Coronary artery (tissue), 2 donors: ENCODE measurements at regions not wholly inside any gene's neighbourhood (a gene's known extent, or its start where the extent isn't known, plus 50 kb on each side); places are given as distances from the start of the nearest gene placed in this dataset.

Experiments used
- DNase-seq: peaks from one replicate; pipeline ENCODE4 v3.0.0-alpha.2; 2017; ENCODE audit warnings: low spot score
- H3K27ac ChIP-seq, 2 donors: fragments of 200-600 bp; sonication (generic); one replicate each; pipeline ENCODE4 v1.5.1; 2016 to 2019
- H3K4me3 ChIP-seq: fragments of 200-600 bp; sonication (generic); 2 replicates; pipeline ENCODE4 v1.5.1; 2016; ENCODE audit warnings: mild to moderate bottlenecking, moderate library complexity
- TF ChIP-seq, protein P1 (sequence below): fragments of 200-600 bp; sonication (generic); IDR thresholded peaks from one replicate; pipeline ENCODE4 v1.5.1; 2019; ENCODE audit warnings: antibody characterized with exemption

DNA sequence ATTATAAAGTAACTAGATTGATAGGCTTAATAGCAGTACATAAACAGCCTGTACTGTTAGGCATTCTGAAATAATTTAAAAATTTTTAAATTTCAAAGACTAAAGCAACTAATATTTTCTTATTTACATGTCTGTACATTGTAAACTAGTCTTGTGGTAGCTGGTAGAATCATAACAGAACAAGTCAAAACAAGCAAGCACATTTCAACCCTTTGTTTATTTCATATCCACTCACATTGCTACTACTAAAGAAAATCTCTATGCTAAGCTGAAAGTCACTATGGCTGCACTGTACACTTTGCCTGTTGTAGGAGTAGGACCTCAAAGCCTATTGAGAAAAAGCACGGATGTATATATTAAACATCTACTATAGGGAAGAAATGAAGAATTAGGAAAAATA, 738.2 kb upstream of the ADGRL4 start:
- TF ChIP-seq, protein P1, sequence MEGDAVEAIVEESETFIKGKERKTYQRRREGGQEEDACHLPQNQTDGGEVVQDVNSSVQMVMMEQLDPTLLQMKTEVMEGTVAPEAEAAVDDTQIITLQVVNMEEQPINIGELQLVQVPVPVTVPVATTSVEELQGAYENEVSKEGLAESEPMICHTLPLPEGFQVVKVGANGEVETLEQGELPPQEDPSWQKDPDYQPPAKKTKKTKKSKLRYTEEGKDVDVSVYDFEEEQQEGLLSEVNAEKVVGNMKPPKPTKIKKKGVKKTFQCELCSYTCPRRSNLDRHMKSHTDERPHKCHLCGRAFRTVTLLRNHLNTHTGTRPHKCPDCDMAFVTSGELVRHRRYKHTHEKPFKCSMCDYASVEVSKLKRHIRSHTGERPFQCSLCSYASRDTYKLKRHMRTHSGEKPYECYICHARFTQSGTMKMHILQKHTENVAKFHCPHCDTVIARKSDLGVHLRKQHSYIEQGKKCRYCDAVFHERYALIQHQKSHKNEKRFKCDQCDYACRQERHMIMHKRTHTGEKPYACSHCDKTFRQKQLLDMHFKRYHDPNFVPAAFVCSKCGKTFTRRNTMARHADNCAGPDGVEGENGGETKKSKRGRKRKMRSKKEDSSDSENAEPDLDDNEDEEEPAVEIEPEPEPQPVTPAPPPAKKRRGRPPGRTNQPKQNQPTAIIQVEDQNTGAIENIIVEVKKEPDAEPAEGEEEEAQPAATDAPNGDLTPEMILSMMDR, result no peak
- Histone ChIP-seq H3K27ac (no peak overlapping the region), H3K4me3 (no peak overlapping the region)
- no peak for DNase-seq

DNA sequence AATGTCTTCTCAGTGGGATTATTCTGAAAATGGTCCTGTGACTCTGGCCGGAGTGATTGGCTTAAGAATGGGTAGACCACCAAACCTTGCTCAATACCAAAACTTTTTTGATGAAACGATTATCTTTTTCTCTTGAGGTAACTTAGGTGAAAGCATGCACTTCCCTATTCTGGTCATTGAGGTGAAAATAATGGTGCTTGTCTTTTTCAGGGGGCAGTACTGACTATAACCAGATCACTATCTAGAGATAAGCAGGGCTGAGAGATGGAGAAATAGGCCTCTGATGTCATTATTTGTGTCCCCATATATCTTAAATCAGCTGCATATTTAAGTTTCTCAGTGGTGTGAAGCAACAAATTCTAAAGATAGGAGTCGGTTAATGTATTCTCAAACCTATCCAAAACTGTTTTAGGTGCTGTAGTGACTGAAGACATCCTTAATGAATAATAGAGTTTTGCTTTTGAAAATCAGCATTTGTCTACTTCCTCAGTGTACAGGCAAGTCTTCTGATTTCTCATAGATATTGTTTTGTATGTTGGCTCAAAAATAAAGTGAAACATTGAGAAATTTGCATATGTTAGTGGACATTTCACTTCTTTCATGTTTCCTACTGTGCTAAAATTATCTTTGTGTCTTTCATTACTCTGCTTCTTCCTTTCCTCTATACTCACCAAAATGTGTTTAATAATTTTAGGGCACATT, 735.3 kb upstream of the ADGRL4 start:
- TF ChIP-seq, protein P1, result no peak
- Histone ChIP-seq H3K27ac (no peak overlapping the region), H3K4me3 (no peak overlapping the region)
- no peak for DNase-seq

DNA sequence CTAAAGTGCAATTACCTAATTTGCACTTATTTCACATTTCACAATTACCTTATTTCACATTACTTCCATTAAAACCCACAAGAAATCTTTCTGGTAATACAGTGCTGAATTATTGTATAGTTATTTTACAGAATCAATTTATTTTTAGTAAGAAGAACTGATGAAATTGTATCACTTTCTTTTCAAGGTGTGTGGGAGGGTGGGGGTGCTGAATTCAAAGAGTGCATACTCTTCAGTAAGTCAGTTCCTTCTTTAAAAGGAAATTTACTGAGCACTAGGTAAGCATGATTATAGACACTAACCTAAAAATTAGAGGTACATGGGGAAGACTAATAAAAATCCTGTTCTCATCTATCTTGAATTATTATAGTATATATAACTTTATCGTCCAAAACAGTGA, 731.6 kb upstream of the ADGRL4 start:
- TF ChIP-seq, protein P1, result no peak
- no peak overlapping the region for H3K4me3 ChIP-seq
- no peak for DNase-seq
- H3K27ac ChIP-seq, result no peak overlapping the region

DNA sequence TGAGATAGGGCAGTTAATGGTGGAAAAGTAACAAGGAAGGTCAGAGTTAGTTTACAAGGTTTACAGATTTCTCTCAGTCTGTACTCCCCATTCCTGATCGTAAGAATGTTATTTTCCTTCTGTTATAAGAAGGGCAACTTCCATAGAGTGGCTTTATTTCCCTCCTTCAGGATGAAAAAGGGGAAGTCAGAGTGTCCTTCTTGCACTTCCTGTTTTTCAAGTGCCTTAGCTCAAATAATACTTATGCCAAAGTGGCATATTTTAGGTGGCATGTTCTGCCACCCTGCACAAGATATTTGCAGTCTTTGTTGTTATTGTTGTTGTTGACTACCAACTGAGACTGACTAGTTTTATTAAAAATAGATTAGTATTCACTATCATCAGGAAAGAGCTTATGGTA, 730.7 kb upstream of the ADGRL4 start:
- no peak overlapping the region for H3K4me3 ChIP-seq
- DNase-seq, result no peak
- no peak overlapping the region for H3K27ac ChIP-seq
- TF ChIP-seq, protein P1, result no peak

DNA sequence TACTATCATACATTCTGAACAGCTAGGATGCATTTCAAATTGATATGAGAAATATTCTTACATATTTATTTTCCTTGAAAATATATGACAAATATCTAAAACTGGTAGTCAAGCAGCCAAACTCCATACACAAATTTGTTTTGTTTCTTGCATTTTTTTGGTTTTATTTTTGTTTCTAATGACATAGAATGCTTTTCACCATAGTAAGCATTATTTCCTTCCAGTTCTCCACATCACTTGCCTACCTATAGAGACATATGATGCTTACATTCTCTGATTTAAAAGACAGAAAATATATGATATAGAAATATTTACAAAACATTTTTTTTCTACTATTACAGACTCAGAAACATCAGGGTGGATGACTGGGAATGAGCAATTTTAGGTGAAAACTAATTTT, 726.4 kb upstream of the ADGRL4 start:
- no peak for DNase-seq
- Histone ChIP-seq H3K4me3 (no peak overlapping the region), H3K27ac (no peak overlapping the region)
- TF ChIP-seq, protein P1, result no peak

DNA sequence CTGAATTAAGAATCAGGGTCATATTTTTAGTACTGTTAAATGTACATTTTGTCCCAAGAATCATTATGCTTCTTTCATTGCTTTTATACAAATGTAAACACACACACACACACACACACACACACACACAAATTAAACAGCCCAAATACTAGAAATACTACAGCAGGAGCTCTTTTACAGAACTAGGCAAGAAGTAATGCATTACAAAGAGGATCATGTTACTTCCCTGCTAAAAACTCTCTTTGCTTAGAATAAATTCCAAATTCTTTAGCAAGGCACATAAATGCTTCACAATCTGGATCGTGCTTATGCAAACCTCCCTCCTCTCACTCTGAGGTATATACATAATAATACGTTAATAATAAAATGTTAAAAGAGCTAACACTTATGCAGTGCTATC, 720.4 kb upstream of the ADGRL4 start:
- H3K4me3 ChIP-seq, result peak overlapping the region; percentile 3
- no peak for DNase-seq
- peak overlapping the region; percentile 61 to 80 for H3K27ac ChIP-seq
- TF ChIP-seq, protein P1, result no peak

DNA sequence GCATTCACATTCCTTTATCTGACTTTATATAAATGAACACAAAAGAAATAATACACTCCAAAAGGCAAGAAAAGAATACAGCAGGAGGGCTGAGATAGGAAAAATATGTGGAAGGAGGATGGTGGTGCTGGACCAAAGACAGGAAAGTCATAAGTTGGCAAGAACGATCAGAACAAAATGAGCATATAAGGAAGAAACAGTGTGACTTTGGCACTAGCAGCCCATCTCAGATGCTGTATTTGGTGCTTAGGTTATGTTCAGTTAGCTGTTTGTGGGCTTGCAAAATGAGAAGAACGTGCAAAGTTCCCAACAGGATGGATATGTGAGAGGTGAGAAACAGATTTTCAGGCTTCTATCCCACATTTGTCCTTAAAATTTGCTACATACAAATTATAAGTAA, 719.8 kb upstream of the ADGRL4 start:
- DNase-seq, result no peak
- Histone ChIP-seq H3K27ac (peak overlapping the region; percentile 61 to 80), H3K4me3 (peak overlapping the region; percentile 3)
- TF ChIP-seq, protein P1, result no peak
